ENCODE measurements at regions not wholly inside any gene's neighbourhood (a gene's known extent, or its start where the extent isn't known, plus 50 kb on each side); places are given as distances from the start of the nearest gene placed in this dataset.

- no peaks in the 10 kb centered on the region for H3K9me3 ChIP-seq (ENCODE audit: control insufficient read depth, low read length)
- H2AFZ ChIP-seq: no peak overlapping the region
- no peak overlapping the region for H3K4me3 ChIP-seq (ENCODE audit: low read depth, low read length)
- H3K79me2 ChIP-seq: no peaks in the 10 kb centered on the region
- no peaks in the 10 kb centered on the region for H3K4me1 ChIP-seq
- H3K27ac ChIP-seq: no peak overlapping the region
- TF ChIP-seq CTCF (IDR thresholded peaks at IDR 0.05): no peak
- no peaks in the 10 kb centered on the region for H3K36me3 ChIP-seq (ENCODE audit: control insufficient read depth, insufficient read depth, low read length)
- H3K27me3 ChIP-seq (ENCODE audit: control insufficient read depth, insufficient read depth, low read length): no peaks in the 10 kb centered on the region
- no peak overlapping the region for H3K9ac ChIP-seq
- no peak overlapping the region for H3K4me2 ChIP-seq (ENCODE audit: low read length)
Measured at GRCh38 chr13:89704040-89704439, 1643.4 kb upstream of the MIR17HG start.

- Histone ChIP-seq H3K9me3 (ENCODE audit: control insufficient read depth, low read length) (no peaks in the 10 kb centered on the region), H3K9ac (no peak overlapping the region), H3K27ac (no peak overlapping the region), H3K27me3 (ENCODE audit: control insufficient read depth, insufficient read depth, low read length) (no peaks in the 10 kb centered on the region), H2AFZ (no peak overlapping the region), H3K4me1 (no peaks in the 10 kb centered on the region), H3K4me3 (ENCODE audit: low read depth, low read length) (no peak overlapping the region), H3K36me3 (ENCODE audit: control insufficient read depth, insufficient read depth, low read length) (no peaks in the 10 kb centered on the region), H3K79me2 (no peaks in the 10 kb centered on the region), H3K4me2 (ENCODE audit: low read length) (no peak overlapping the region)
- no peak for TF ChIP-seq CTCF (IDR thresholded peaks at IDR 0.05)
Measured at GRCh38 chr13:89708013-89708412, 1639.5 kb upstream of the MIR17HG start.

GRCh38 chr13:89721216-89721615 is 1626.3 kb upstream of the MIR17HG start:
- H3K9me3 ChIP-seq (ENCODE audit: control insufficient read depth, low read length): no peaks in the 10 kb centered on the region
- H3K36me3 ChIP-seq (ENCODE audit: control insufficient read depth, insufficient read depth, low read length): no peaks in the 10 kb centered on the region
- no peak overlapping the region for H3K27ac ChIP-seq
- TF ChIP-seq CTCF (IDR thresholded peaks at IDR 0.05): no peak
- no peak overlapping the region for H3K4me2 ChIP-seq (ENCODE audit: low read length)
- no peaks in the 10 kb centered on the region for H3K27me3 ChIP-seq (ENCODE audit: control insufficient read depth, insufficient read depth, low read length)
- H3K4me3 ChIP-seq (ENCODE audit: low read depth, low read length): no peak overlapping the region
- H3K4me1 ChIP-seq: no peaks in the 10 kb centered on the region
- H3K9ac ChIP-seq: no peak overlapping the region
- H3K79me2 ChIP-seq: no peaks in the 10 kb centered on the region
- no peak overlapping the region for H2AFZ ChIP-seq

- Histone ChIP-seq H3K27me3 (ENCODE audit: control insufficient read depth, insufficient read depth, low read length) (no peaks in the 10 kb centered on the region), H3K9me3 (ENCODE audit: control insufficient read depth, low read length) (no peaks in the 10 kb centered on the region), H3K4me2 (ENCODE audit: low read length) (no peak overlapping the region), H3K4me1 (no peaks in the 10 kb centered on the region), H3K27ac (no peak overlapping the region), H3K4me3 (ENCODE audit: low read depth, low read length) (no peak overlapping the region), H3K9ac (no peak overlapping the region), H3K36me3 (ENCODE audit: control insufficient read depth, insufficient read depth, low read length) (no peaks in the 10 kb centered on the region), H3K79me2 (no peaks in the 10 kb centered on the region), H2AFZ (no peak overlapping the region)
- TF ChIP-seq CTCF (IDR thresholded peaks at IDR 0.05): no peak
Measured at GRCh38 chr13:89726690-89727435, 1620.6 kb upstream of the MIR17HG start.

- no peaks in the 10 kb centered on the region for H3K27me3 ChIP-seq (ENCODE audit: control insufficient read depth, insufficient read depth, low read length)
- H3K4me3 ChIP-seq (ENCODE audit: low read depth, low read length): no peak overlapping the region
- H3K4me1 ChIP-seq: no peaks in the 10 kb centered on the region
- H3K9me3 ChIP-seq (ENCODE audit: control insufficient read depth, low read length): no peaks in the 10 kb centered on the region
- no peak for TF ChIP-seq CTCF (IDR thresholded peaks at IDR 0.05)
- no peak overlapping the region for H3K27ac ChIP-seq
- H3K79me2 ChIP-seq: no peaks in the 10 kb centered on the region
- no peak overlapping the region for H2AFZ ChIP-seq
- H3K4me2 ChIP-seq (ENCODE audit: low read length): no peak overlapping the region
- H3K9ac ChIP-seq: no peak overlapping the region
- H3K36me3 ChIP-seq (ENCODE audit: control insufficient read depth, insufficient read depth, low read length): no peaks in the 10 kb centered on the region
Measured at GRCh38 chr13:89733829-89734228, 1613.7 kb upstream of the MIR17HG start.

Data from parathyroid adenoma (tissue), 2 donors.